ENCODE measurements at regions not wholly inside any gene's neighbourhood (a gene's known extent, or its start where the extent isn't known, plus 50 kb on each side); places are given as distances from the start of the nearest gene placed in this dataset.

DNA sequence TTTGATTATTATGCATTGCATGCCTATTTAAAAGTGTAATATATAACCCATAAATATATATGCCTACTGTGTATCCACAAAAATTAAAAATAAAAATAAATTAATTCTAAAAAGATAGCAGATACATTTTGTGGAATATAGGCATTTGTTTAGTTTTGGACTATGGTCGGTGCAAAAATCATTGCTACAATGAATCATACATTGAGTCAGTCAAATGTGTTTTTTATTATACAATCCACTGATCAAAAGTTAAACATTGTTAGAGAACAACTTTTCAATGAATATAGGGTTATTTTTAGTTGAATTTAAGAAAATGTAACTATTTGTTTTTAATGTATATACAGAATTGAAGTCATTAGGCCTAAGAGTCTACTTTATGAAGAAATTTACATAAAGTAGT, 885.9 kb downstream of the EFNA5 start:
- no peak overlapping the region for H4K5ac ChIP-seq (ENCODE audit: insufficient read length, low read depth, low read length)
- no peak overlapping the region for H2AFZ ChIP-seq (ENCODE audit: low read length)
- no peak overlapping the region for H2BK12ac ChIP-seq (ENCODE audit: insufficient read length, low read depth, low read length)
- no peak overlapping the region for H2BK5ac ChIP-seq (ENCODE audit: insufficient read length, low read length)
- no peaks in the 10 kb centered on the region for H3K27me3 ChIP-seq (ENCODE audit: insufficient read depth, low read length)
- H3K27ac Mint-ChIP-seq = no peak overlapping the region
- peaks cover 0 to 4% of the 10 kb centered on the region in 2 experiments; a peak in 1 of 5 replicates for H3K9me3 Mint-ChIP-seq
- H3K79me1 ChIP-seq (ENCODE audit: insufficient read depth, low read depth, low read length, poor library complexity, severe bottlenecking) = no peaks in the 10 kb centered on the region
- H2AK5ac ChIP-seq (ENCODE audit: insufficient read length, low read length) = no peak overlapping the region
- no peak overlapping the region for H3K18ac ChIP-seq (ENCODE audit: insufficient read length, low read depth, low read length)
- TF ChIP-seq CTCF (conservative IDR thresholded peaks at IDR 0.05) = no peak
- no peaks in the 10 kb centered on the region for H3K79me2 ChIP-seq (ENCODE audit: insufficient read depth, low read length)
- no CpG with 5 or more reads among the region's 1 CpG for WGBS (ENCODE audit: extremely low coverage, insufficient read length, low lambda C conversion rate)
- no peak overlapping the region for H2BK120ac ChIP-seq (ENCODE audit: low read depth, low read length, poor library complexity, severe bottlenecking)
- H3K23ac ChIP-seq (ENCODE audit: insufficient read length, low read depth, low read length) = no peak overlapping the region
- H2BK15ac ChIP-seq (ENCODE audit: low read depth, low read length) = no peak overlapping the region
- no peak overlapping the region for H3K9ac ChIP-seq (ENCODE audit: extremely low read depth, insufficient read length, low read length)
- no peak overlapping the region for H2BK20ac ChIP-seq (ENCODE audit: low read depth, low read length, poor library complexity, severe bottlenecking)
- no peak overlapping the region for H4K91ac ChIP-seq (ENCODE audit: insufficient read length, low read depth, low read length)
- H3K27ac ChIP-seq (ENCODE audit: insufficient read length, low read depth, low read length) = no peak overlapping the region
- H3K36me3 Mint-ChIP-seq (ENCODE audit: insufficient read depth in 1 of 3, low read depth in 3 of 3) = no peaks in the 10 kb centered on the region
- no peak overlapping the region for H3K14ac ChIP-seq (ENCODE audit: insufficient read depth, low read length)
- H3K23me2 ChIP-seq (ENCODE audit: insufficient read length, low read depth, low read length, poor library complexity, severe bottlenecking) = no peaks in the 10 kb centered on the region
- no peak overlapping the region for H3K4me3 Mint-ChIP-seq
- H3K4me1 ChIP-seq (ENCODE audit: insufficient read depth, low read length) = no peaks in the 10 kb centered on the region
- no peaks in the 10 kb centered on the region; the same call in 1 of the 2 replicates for H3K27me3 Mint-ChIP-seq (ENCODE audit: low read depth)
- H4K8ac ChIP-seq (replicated peaks; ENCODE audit: insufficient read length, low read depth, low read length) = no peak overlapping the region
- no peak overlapping the region for H3K4ac ChIP-seq (ENCODE audit: low read depth, low read length)
- H4K20me1 ChIP-seq (ENCODE audit: control insufficient read depth, insufficient read depth, insufficient read length) = no peaks in the 10 kb centered on the region
- peaks cover 3 to 8% of the 10 kb centered on the region in 2 experiments; a peak in 2 of 4 replicates for H3K4me1 Mint-ChIP-seq
- H3T11ph ChIP-seq (ENCODE audit: low read length) = no peak overlapping the region
- no peak overlapping the region for H3K56ac ChIP-seq (ENCODE audit: insufficient read length, low read depth, low read length)
- no peak overlapping the region for H3K4me2 ChIP-seq (ENCODE audit: insufficient read depth, insufficient read length, low read length)
- DNase-seq = no peak
- H3K9me3 ChIP-seq (ENCODE audit: control insufficient read depth, low read depth, low read length) = no peaks in the 10 kb centered on the region
